Gastroesophageal sphincter (tissue), 3 donors: ENCODE measurements at regions not wholly inside any gene's neighbourhood (a gene's known extent, or its start where the extent isn't known, plus 50 kb on each side); places are given as distances from the start of the nearest gene placed in this dataset.

ENCODE experiments used
- EP300 ChIP-seq: sonication (generic); formaldehyde crosslinking; IDR thresholded peaks from one replicate; pipeline ENCODE4 v1.6.1; 2017; ENCODE audit warnings: antibody characterized with exemption, mild to moderate bottlenecking
- POLR2A ChIP-seq, 2 donors: fragments of 450-650 bp; IDR thresholded peaks; one replicate each; pipeline ENCODE4 v1.6.1; 2017; ENCODE audit warnings: antibody characterized with exemption in 2 of 2, mild to moderate bottlenecking in 2 of 2, moderate library complexity in 1 of 2
- POLR2AphosphoS5 ChIP-seq: sonication (generic); formaldehyde crosslinking; IDR thresholded peaks from one replicate; pipeline ENCODE4 v1.6.1; 2017; ENCODE audit warnings: antibody characterized with exemption
- TF ChIP-seq, protein P1 (sequence below), 4 experiments: fragments of 200-600 bp in 2 of 4; fragments of 450-650 bp in 2 of 4; sonication (generic) in 1 of 4; IDR thresholded peaks; one replicate each; pipeline ENCODE4 v1.5.1; 2017 to 2019; ENCODE audit warnings: antibody characterized with exemption in 4 of 4, mild to moderate bottlenecking in 2 of 4, moderate library complexity in 2 of 4

DNA sequence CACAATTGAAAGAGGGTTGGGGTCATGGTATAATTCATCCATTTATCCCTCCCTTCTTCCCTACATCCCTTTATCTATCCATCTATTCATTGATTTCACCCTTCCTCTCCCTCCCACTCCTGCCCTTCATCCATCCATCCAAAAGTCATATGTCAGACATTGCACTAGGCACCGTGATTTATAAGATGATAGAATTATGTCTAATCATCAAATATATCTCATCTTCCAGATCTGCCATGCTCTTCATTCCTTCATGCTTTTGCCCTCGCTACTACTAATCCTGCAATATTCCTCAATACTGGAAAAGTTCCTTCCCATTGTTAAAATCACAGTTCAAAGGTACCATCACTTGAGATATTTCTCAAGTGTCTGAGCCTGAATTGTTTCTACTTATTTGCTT is 335.2 kb upstream of the CDH11 start:
- no peak for TF ChIP-seq POLR2A (IDR thresholded peaks at IDR 0.05)
- TF ChIP-seq, protein P1, sequence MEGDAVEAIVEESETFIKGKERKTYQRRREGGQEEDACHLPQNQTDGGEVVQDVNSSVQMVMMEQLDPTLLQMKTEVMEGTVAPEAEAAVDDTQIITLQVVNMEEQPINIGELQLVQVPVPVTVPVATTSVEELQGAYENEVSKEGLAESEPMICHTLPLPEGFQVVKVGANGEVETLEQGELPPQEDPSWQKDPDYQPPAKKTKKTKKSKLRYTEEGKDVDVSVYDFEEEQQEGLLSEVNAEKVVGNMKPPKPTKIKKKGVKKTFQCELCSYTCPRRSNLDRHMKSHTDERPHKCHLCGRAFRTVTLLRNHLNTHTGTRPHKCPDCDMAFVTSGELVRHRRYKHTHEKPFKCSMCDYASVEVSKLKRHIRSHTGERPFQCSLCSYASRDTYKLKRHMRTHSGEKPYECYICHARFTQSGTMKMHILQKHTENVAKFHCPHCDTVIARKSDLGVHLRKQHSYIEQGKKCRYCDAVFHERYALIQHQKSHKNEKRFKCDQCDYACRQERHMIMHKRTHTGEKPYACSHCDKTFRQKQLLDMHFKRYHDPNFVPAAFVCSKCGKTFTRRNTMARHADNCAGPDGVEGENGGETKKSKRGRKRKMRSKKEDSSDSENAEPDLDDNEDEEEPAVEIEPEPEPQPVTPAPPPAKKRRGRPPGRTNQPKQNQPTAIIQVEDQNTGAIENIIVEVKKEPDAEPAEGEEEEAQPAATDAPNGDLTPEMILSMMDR (IDR thresholded peaks at IDR 0.05): no peak
- no peak for TF ChIP-seq POLR2AphosphoS5
- no peak for TF ChIP-seq EP300
